ENCODE measurements at regions not wholly inside any gene's neighbourhood (a gene's known extent, or its start where the extent isn't known, plus 50 kb on each side); places are given as distances from the start of the nearest gene placed in this dataset.

DNA sequence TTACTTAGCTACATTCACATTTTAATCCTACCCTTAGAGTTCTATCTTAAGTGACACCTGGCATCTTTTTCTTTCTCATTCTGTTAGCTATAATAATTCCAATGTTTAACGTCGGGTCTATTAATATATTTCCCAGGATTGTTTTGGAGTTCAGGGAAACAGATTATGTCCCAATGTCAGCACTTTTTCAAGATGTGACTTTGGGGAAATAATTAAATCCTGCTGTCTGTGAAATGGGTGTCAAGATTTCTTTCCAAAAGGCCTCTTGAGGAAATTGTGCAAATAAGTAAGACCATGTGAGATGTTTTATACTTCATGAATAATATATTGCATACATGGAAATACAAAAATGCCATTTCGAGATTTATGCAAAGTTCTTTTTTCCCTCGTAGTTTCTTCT lies 887.6 kb upstream of the SEL1L start:
- POLR2A ChIA-PET = no interaction called here
- CTCF ChIA-PET = no interaction called here

DNA sequence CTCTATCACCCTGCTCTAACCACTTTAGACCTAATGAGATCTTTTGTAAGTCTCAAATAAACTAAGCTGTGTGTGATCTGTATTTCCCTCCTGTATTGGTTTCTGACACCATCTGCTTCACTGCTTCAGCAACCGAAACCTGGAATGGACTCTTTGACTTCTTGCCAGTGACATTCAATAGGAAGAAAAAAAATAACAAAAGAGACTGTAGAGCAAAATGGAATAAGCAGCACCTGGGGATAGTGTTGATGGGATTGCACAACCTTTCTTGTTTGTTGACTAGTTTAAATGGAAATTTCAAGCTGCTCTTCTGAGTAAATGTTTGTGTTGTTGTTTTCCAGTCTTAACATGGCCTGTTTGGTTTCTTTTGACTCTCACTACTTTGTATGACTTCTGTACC lies 888.6 kb upstream of the SEL1L start:
- Histone ChIP-seq H3K4me3 (ENCODE audit: low read depth, low read length) (no peak overlapping the region), H3K4me1 (ENCODE audit: control insufficient read depth, insufficient read depth, low read length) (no peaks in the 10 kb centered on the region), H3K36me3 (ENCODE audit: control insufficient read depth in 2 of 2, insufficient read depth in 1 of 2, low read length in 2 of 2) (no peaks in the 10 kb centered on the region), H3K9me3 (ENCODE audit: control insufficient read depth, insufficient read depth, low read depth, low read length) (no peaks in the 10 kb centered on the region), H3K27ac (ENCODE audit: extremely low read depth, low read depth, low read length) (no peak overlapping the region)
- TF ChIP-seq ZNF530 (tag by site-specific recombination; IDR thresholded peaks at IDR 0.05; ENCODE audit: low read depth) (no peak), ZNF768 (tag by site-specific recombination; IDR thresholded peaks at IDR 0.05) (no peak), ZNF132 (tag by site-specific recombination; IDR thresholded peaks at IDR 0.05; ENCODE audit: borderline replicate concordance) (no peak), ZNF174 (tag by site-specific recombination; IDR thresholded peaks at IDR 0.05) (no peak), ZNF10 (tag by site-specific recombination; IDR thresholded peaks at IDR 0.05) (no peak), OSR2 (tag by site-specific recombination; IDR thresholded peaks at IDR 0.05) (no peak), GLIS2 (tag by site-specific recombination; IDR thresholded peaks at IDR 0.05) (no peak), ZNF621 (tag by site-specific recombination; IDR thresholded peaks at IDR 0.05) (no peak), ZNF202 (tag by site-specific recombination; IDR thresholded peaks at IDR 0.05; ENCODE audit: borderline replicate concordance) (no peak), ZNF785 (tag by site-specific recombination; IDR thresholded peaks at IDR 0.05) (no peak), ZBTB1 (tag by site-specific recombination; IDR thresholded peaks at IDR 0.05) (no peak), ZNF830 (tag by site-specific recombination; IDR thresholded peaks at IDR 0.05; ENCODE audit: low read depth) (no peak), GFI1B (tag by site-specific recombination; IDR thresholded peaks at IDR 0.05) (no peak), KLF8 (tag by site-specific recombination; IDR thresholded peaks at IDR 0.05) (no peak)
- TF ChIP-seq, protein P1, sequence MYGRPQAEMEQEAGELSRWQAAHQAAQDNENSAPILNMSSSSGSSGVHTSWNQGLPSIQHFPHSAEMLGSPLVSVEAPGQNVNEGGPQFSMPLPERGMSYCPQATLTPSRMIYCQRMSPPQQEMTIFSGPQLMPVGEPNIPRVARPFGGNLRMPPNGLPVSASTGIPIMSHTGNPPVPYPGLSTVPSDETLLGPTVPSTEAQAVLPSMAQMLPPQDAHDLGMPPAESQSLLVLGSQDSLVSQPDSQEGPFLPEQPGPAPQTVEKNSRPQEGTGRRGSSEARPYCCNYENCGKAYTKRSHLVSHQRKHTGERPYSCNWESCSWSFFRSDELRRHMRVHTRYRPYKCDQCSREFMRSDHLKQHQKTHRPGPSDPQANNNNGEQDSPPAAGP (tag by site-specific recombination; IDR thresholded peaks at IDR 0.05) = no peak
- TF ChIP-seq, protein P2, sequence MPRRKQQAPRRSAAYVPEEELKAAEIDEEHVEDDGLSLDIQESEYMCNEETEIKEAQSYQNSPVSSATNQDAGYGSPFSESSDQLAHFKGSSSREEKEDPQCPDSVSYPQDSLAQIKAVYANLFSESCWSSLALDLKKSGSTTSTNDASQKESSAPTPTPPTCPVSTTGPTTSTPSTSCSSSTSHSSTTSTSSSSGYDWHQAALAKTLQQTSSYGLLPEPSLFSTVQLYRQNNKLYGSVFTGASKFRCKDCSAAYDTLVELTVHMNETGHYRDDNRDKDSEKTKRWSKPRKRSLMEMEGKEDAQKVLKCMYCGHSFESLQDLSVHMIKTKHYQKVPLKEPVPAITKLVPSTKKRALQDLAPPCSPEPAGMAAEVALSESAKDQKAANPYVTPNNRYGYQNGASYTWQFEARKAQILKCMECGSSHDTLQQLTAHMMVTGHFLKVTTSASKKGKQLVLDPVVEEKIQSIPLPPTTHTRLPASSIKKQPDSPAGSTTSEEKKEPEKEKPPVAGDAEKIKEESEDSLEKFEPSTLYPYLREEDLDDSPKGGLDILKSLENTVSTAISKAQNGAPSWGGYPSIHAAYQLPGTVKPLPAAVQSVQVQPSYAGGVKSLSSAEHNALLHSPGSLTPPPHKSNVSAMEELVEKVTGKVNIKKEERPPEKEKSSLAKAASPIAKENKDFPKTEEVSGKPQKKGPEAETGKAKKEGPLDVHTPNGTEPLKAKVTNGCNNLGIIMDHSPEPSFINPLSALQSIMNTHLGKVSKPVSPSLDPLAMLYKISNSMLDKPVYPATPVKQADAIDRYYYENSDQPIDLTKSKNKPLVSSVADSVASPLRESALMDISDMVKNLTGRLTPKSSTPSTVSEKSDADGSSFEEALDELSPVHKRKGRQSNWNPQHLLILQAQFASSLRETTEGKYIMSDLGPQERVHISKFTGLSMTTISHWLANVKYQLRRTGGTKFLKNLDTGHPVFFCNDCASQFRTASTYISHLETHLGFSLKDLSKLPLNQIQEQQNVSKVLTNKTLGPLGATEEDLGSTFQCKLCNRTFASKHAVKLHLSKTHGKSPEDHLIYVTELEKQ (tag by site-specific recombination; IDR thresholded peaks at IDR 0.05; ENCODE audit: borderline replicate concordance) = no peak
- TF ChIP-seq, protein P3, sequence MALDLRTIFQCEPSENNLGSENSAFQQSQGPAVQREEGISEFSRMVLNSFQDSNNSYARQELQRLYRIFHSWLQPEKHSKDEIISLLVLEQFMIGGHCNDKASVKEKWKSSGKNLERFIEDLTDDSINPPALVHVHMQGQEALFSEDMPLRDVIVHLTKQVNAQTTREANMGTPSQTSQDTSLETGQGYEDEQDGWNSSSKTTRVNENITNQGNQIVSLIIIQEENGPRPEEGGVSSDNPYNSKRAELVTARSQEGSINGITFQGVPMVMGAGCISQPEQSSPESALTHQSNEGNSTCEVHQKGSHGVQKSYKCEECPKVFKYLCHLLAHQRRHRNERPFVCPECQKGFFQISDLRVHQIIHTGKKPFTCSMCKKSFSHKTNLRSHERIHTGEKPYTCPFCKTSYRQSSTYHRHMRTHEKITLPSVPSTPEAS (tag by site-specific recombination; IDR thresholded peaks at IDR 0.05) = no peak
- CTCF ChIA-PET = no interaction called here
- POLR2A ChIA-PET = no interaction called here

More for the DNA sequence above, 887.6 kb upstream of the SEL1L start:
- Histone ChIP-seq H3K4me1 (ENCODE audit: control insufficient read depth, insufficient read depth, low read length) (no peaks in the 10 kb centered on the region), H3K9me3 (ENCODE audit: control insufficient read depth, insufficient read depth, low read depth, low read length) (no peaks in the 10 kb centered on the region), H3K36me3 (ENCODE audit: control insufficient read depth in 2 of 2, insufficient read depth in 1 of 2, low read length in 2 of 2) (no peaks in the 10 kb centered on the region), H3K4me3 (ENCODE audit: low read depth, low read length) (no peak overlapping the region), H3K27ac (ENCODE audit: extremely low read depth, low read depth, low read length) (no peak overlapping the region)
- TF ChIP-seq, protein P4, sequence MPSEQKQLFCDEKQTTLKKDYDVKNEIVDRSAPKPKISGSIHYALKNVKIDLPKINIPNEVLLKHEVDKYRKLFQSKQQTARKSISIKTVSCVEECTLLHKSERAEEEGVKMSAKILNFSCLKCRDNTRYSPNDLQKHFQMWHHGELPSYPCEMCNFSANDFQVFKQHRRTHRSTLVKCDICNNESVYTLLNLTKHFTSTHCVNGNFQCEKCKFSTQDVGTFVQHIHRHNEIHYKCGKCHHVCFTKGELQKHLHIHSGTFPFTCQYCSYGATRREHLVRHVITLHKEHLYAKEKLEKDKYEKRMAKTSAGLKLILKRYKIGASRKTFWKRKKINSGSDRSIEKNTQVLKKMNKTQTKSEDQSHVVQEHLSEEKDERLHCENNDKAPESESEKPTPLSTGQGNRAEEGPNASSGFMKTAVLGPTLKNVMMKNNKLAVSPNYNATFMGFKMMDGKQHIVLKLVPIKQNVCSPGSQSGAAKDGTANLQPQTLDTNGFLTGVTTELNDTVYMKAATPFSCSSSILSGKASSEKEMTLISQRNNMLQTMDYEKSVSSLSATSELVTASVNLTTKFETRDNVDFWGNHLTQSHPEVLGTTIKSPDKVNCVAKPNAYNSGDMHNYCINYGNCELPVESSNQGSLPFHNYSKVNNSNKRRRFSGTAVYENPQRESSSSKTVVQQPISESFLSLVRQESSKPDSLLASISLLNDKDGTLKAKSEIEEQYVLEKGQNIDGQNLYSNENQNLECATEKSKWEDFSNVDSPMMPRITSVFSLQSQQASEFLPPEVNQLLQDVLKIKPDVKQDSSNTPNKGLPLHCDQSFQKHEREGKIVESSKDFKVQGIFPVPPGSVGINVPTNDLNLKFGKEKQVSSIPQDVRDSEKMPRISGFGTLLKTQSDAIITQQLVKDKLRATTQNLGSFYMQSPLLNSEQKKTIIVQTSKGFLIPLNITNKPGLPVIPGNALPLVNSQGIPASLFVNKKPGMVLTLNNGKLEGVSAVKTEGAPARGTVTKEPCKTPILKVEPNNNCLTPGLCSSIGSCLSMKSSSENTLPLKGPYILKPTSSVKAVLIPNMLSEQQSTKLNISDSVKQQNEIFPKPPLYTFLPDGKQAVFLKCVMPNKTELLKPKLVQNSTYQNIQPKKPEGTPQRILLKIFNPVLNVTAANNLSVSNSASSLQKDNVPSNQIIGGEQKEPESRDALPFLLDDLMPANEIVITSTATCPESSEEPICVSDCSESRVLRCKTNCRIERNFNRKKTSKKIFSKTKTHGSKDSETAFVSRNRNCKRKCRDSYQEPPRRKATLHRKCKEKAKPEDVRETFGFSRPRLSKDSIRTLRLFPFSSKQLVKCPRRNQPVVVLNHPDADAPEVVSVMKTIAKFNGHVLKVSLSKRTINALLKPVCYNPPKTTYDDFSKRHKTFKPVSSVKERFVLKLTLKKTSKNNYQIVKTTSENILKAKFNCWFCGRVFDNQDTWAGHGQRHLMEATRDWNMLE (tag by site-specific recombination; conservative IDR thresholded peaks at IDR 0.05; ENCODE audit: low read depth) = no peak
- TF ChIP-seq ZNF214 (tag by site-specific recombination; IDR thresholded peaks at IDR 0.05; ENCODE audit: borderline replicate concordance) (no peak), GLI2 (tag by site-specific recombination; IDR thresholded peaks at IDR 0.05; ENCODE audit: borderline replicate concordance, low read depth) (no peak), YY2 (tag by site-specific recombination; IDR thresholded peaks at IDR 0.05) (no peak)
